Uterus (tissue), 3 donors: ENCODE measurements at regions not wholly inside any gene's neighbourhood (a gene's known extent, or its start where the extent isn't known, plus 50 kb on each side); places are given as distances from the start of the nearest gene placed in this dataset.

Source experiments
- DNase-seq, 2 donors: peaks; one replicate each; pipeline ENCODE4 v3.0.0-alpha.2; 2019 to 2020
- H3K27ac ChIP-seq, 2 donors: fragments of 200-600 bp; sonication (generic); 1 replicate in 1 of 2; 2 replicates in 1 of 2; pipeline ENCODE4 v1.5.1; 2016 to 2018
- H3K27me3 ChIP-seq, 2 donors: fragments of 200-600 bp; sonication (generic); one replicate each; pipeline ENCODE4 v1.5.1; 2018 to 2019; ENCODE audit warnings: control low read depth in 1 of 2
- H3K36me3 ChIP-seq, 2 donors: fragments of 200-600 bp; sonication (generic); one replicate each; pipeline ENCODE4 v1.5.1; 2019; ENCODE audit warnings: control low read depth in 1 of 2
- H3K4me1 ChIP-seq, 2 donors: fragments of 200-600 bp; sonication (generic); one replicate each; pipeline ENCODE4 v1.5.1; 2018 to 2019; ENCODE audit warnings: control low read depth in 1 of 2
- H3K4me3 ChIP-seq, 2 donors: fragments of 200-600 bp; sonication (generic); 1 replicate in 1 of 2; 2 replicates in 1 of 2; pipeline ENCODE4 v1.5.1; 2018 to 2019; ENCODE audit warnings: mild to moderate bottlenecking in 1 of 2
- H3K9me3 ChIP-seq, 2 donors: fragments of 200-600 bp; sonication (generic); one replicate each; pipeline ENCODE4 v1.5.1; 2019; ENCODE audit warnings: control low read depth in 1 of 2
- CTCF ChIP-seq, 4 experiments: fragments of 200-600 bp in 2 of 4; fragments of 450-650 bp in 2 of 4; sonication (generic) in 2 of 4; IDR thresholded peaks; one replicate each; pipeline ENCODE4 v1.5.1; 2016 to 2019; ENCODE audit warnings: antibody characterized with exemption in 4 of 4, mild to moderate bottlenecking in 2 of 4, moderate library complexity in 1 of 4
- POLR2A ChIP-seq, 2 donors: fragments of 450-650 bp; IDR thresholded peaks; one replicate each; pipeline ENCODE4 v1.6.1; 2016; ENCODE audit warnings: antibody characterized with exemption in 2 of 2, mild to moderate bottlenecking in 1 of 2, moderate library complexity in 1 of 2
- intact Hi-C: fragments of 100-400 bp; cut with DNase I; formaldehyde crosslinking; loops from one replicate; pipeline ENCODE4 v1.15.1; 2023; ENCODE audit warnings: low total_unique reads
- donor health status: DM: yes; HTN: yes; CAD: no.

- no peak overlapping the region for H3K4me3 ChIP-seq
- TF ChIP-seq CTCF (IDR thresholded peaks at IDR 0.05) (no peak), POLR2A (IDR thresholded peaks at IDR 0.05) (no peak)
- no peak overlapping the region for H3K27ac ChIP-seq
- H3K27me3 ChIP-seq: no peaks in the 10 kb centered on the region
- intact Hi-C loops: no loop called here
- DNase-seq: no peak
- H3K4me1 ChIP-seq: no peaks in the 10 kb centered on the region
- H3K9me3 ChIP-seq: no peaks in the 10 kb centered on the region
- H3K36me3 ChIP-seq: no peaks in the 10 kb centered on the region
Observed at GRCh38 chr12:14190694-14191093, 174.8 kb upstream of the ATF7IP start.

GRCh38 chr12:14191612-14192011 lies 173.9 kb upstream of the ATF7IP start:
- H3K9me3 ChIP-seq: no peaks in the 10 kb centered on the region
- intact Hi-C loops: no loop called here
- H3K27ac ChIP-seq: no peak overlapping the region
- H3K4me3 ChIP-seq: no peak overlapping the region
- no peak for DNase-seq
- no peak for TF ChIP-seq CTCF (IDR thresholded peaks at IDR 0.05)
- no peak for TF ChIP-seq POLR2A (IDR thresholded peaks at IDR 0.05)
- no peaks in the 10 kb centered on the region for H3K27me3 ChIP-seq
- H3K36me3 ChIP-seq: no peaks in the 10 kb centered on the region
- no peaks in the 10 kb centered on the region for H3K4me1 ChIP-seq

GRCh38 chr12:14193639-14194038 lies 171.8 kb upstream of the ATF7IP start:
- intact Hi-C loops: no loop called here
- TF ChIP-seq CTCF (IDR thresholded peaks at IDR 0.05): no peak
- TF ChIP-seq POLR2A (IDR thresholded peaks at IDR 0.05): no peak
- no peak overlapping the region for H3K4me3 ChIP-seq
- no peaks in the 10 kb centered on the region for H3K36me3 ChIP-seq
- no peak for DNase-seq
- no peaks in the 10 kb centered on the region for H3K27me3 ChIP-seq
- H3K27ac ChIP-seq: no peak overlapping the region
- H3K9me3 ChIP-seq: no peaks in the 10 kb centered on the region
- H3K4me1 ChIP-seq: no peaks in the 10 kb centered on the region

GRCh38 chr12:14194572-14194971 lies 170.9 kb upstream of the ATF7IP start:
- Histone ChIP-seq H3K9me3 (no peaks in the 10 kb centered on the region), H3K4me1 (no peaks in the 10 kb centered on the region), H3K27ac (no peak overlapping the region), H3K27me3 (no peaks in the 10 kb centered on the region), H3K36me3 (no peaks in the 10 kb centered on the region), H3K4me3 (no peak overlapping the region)
- intact Hi-C loops: no loop called here
- no peak for DNase-seq
- TF ChIP-seq CTCF (IDR thresholded peaks at IDR 0.05) (no peak), POLR2A (IDR thresholded peaks at IDR 0.05) (no peak)

- intact Hi-C loops: no loop called here
- H3K9me3 ChIP-seq: no peaks in the 10 kb centered on the region
- H3K4me3 ChIP-seq: no peak overlapping the region
- DNase-seq: no peak
- no peaks in the 10 kb centered on the region for H3K4me1 ChIP-seq
- no peaks in the 10 kb centered on the region for H3K36me3 ChIP-seq
- H3K27ac ChIP-seq: no peak overlapping the region
- H3K27me3 ChIP-seq: no peaks in the 10 kb centered on the region
- no peak for TF ChIP-seq CTCF (IDR thresholded peaks at IDR 0.05)
- TF ChIP-seq POLR2A (IDR thresholded peaks at IDR 0.05): no peak
Observed at GRCh38 chr12:14199455-14200198, 165.9 kb upstream of the ATF7IP start.
